ENCODE measurements at regions not wholly inside any gene's neighbourhood (a gene's known extent, or its start where the extent isn't known, plus 50 kb on each side); places are given as distances from the start of the nearest gene placed in this dataset.
"Not testable (repeated sequence)": the region's sequence is repeated elsewhere in the genome, so short reads cannot be mapped to it uniquely, and the experiment has no call there.

DNA sequence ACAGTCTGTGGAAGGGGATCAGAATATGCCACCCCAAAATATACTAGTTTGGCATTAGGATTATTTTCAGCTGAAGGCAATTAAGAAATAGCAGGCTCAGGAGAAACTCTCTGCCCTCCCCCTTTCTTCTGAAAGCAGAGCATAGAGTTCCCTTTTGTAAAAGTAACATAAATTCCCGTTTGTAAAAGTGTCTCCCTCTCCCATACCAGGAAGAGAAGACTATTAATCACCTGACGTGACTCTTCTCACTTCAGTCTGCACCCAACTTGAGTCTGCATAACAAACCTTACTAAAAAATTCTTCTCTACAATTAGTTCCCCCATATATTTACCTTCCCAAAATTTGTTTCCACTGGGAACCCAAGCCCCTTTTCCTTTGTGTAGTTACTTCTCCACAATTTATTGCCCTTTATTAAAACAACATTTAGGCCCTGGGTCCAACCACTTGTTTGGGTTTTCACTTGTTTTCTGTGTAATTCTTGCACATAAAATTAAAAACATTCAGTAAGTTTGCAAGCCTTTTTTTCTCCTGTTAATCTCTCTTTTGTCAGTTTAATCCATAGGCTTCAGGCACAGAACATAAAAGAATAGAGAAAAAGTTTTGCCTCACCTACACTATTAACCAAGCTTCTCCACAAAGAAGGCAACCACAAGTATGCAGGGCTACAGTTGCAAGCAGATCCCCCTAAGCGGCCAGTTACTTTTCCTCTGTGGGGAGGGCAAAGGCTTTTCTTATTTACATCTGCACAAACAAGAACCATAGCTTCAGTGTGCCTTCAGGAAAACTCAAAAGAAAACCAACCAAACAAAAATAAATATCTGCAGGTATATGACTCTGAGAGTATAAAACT is 73.8 kb upstream of the EPCAM start:
- no peak for DNase-seq

DNA sequence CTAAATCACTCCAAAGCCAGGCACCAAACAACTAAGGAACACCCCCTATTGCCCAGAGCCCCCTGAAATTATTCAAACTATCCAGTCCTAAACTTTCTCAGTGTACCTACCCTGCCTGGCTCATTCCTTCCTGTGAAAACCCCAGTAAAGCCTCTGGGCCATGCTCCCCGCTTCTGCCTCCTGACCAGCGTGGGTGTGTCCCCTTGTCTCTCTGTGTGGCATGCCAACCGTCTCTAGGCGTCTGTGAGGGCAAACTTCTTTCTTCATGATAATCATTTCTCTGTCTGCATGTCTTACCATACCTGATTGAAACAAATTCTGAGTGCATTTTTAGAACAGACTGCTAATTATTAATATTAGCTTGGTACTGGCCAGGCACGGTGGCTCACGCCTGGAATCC is 75.1 kb upstream of the EPCAM start:
- no peak for DNase-seq

GRCh38 chr2:47288864-47289263 is 80.2 kb upstream of the EPCAM start:
- no peak for DNase-seq

DNA sequence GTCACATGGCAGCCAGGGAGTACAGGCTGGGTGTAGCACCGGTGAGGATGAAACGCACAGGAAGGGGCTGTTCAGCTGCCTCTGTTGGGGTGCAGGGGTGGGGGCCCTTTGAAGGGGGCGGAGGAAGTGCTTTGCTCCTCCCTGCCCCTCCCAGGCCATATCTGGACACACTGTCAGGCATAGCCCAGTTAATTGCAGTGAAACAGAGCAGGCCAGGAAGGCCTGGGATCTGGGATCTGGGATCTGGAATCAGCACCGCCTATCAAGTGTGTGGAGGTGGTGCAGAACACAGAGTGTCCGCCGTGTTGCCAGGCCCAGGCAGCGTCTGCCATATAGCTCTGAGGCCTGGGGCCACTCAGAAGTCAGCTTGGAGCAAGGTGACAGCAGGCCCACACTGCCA is 85.5 kb upstream of the EPCAM start:
- no peak for DNase-seq

DNA sequence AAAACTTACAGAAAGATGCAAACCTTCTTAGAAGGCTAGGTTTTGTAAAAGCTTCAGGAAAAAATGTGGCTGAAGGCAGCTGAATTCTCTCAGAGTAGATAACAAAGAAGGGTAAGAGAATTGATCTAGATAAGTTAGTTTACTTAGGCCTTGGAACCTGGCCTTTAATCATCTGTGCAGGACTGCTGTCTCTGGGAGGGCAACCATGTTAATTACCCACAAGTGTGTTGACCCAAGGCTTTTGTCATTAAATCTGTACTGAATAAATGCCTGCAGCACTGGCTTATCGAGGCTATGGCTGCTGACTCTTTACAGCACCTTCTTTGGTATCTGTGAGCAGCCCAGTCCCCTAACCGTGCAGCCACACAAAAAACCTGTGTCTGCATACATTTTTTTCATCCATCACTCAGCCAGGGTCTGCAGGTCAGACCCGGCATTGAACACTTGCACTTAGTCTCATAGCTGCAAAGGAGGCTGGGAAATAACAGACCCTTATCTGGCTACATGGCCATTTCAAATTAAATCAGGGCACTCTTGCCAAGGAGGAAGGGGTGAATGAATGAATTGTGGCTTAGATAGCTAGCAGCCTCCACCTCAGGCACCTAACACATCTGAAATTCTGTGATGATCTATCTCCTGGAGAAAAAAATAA is 86.4 kb upstream of the EPCAM start:
- DNase-seq = no peak

GRCh38 chr2:47279525-47279924 is 89.6 kb upstream of the EPCAM start:
- DNase-seq = not testable (repeated sequence)

DNA sequence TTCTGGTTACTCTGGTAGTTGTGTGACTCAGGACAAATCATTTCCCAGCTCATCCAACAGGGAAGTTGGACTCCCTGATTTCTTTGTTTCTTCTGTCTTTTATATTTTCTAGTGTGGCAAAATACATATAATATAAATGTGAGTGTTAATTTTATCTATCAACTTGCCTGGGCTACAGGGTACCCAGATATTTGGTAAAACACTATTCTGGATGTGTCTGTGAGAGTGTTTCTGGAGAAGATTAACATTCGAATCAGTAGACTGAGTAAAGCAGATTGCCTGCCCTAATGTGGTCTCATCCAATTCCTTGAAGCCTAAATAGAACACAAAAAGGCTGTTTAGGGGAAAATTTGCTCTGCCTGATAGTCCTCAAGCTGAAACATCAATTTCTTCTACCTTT is 91.1 kb upstream of the EPCAM start:
- DNase-seq = no peak

- DNase-seq = no peak
Observed at GRCh38 chr2:47277187-47277586, 91.9 kb upstream of the EPCAM start.

GRCh38 chr2:47276061-47276460 is 93.0 kb upstream of the EPCAM start:
- no peak for DNase-seq

- no peak for DNase-seq
Observed at GRCh38 chr2:47274054-47274782, 94.9 kb upstream of the EPCAM start.

DNA sequence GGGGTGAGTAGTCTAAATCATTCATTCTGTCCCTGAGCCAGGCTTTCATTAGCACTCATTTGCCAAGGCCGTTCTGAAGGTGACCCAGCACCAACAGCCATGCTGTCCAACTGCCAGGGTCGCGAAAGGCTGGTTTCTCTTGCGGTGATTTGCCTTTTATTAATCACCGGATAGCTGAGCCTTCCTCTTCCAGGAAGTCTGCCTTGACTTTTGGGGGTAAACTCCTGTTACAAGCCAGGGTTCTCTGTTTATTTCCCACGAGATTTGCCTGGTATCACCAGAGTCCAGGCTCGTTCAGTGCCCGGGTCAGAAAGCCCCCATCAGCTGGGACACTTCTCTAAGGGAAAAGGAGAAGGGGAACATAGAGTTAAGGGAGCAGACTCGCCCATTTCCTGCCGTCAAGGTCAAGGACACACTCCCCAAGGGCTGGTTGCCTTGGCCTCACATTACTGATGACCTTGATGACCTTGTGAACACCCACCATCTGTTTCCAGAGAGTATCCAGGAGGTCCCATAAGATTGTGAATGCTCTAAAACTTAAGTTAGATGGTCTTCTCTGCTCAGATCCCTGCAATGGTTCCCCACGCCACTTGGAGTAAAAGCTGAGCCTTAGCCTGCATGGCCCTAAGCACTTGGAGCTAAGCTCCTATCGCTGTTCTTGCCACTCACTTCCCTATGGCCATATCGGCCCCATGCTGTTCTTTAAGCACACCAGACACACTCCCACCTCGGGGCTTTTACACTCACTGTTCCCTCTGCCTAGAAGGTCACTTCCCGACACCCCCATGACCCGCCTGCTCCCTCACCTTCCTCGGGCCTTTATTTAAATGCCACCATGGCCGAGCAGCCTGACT is 96.0 kb upstream of the EPCAM start:
- DNase-seq = no peak

DNA sequence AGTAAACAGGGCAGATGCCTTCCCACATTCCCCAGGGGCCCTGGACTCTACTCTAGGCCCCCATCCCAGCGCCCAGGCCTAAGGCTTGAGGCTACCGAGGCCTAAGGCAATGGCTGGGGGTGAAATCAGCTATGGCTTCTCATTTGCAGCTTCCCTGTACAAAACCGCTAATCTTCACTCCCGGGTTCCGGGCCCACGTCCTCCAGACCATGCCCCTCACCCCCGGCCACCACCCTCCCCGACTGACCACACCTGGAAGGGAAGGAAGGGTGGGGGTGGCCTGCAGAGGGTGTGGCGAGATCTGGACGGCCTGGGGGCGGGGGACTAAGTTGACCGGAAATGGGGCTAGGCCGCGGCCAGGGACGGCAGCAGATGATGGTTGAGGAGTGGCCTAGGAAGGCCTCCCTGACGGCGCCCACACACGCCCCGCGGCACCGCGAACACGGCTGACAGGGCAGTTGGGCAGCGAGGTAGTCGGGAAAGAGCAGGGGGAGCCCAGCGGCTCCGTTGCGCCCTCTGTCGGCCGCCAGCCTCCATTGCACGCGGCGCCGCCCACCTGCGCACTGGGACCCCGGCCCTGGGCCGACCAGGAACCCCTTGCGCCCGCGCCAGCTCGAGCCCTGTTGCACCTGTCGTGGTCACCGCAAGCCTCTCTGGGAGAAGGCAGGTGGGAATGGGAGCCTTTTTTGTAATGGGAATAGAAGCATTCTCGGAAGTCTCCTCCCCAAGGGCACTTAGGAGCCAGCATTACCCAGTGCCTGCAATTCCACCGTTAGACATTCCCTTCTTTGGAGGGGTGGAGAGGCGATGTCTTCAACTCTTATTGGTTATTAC is 95.9 kb upstream of the CALM2 start:
- DNase-seq = peak; percentile 21 to 39

GRCh38 chr2:47271054-47272000 is 95.0 kb upstream of the CALM2 start:
- no peak for DNase-seq

DNA sequence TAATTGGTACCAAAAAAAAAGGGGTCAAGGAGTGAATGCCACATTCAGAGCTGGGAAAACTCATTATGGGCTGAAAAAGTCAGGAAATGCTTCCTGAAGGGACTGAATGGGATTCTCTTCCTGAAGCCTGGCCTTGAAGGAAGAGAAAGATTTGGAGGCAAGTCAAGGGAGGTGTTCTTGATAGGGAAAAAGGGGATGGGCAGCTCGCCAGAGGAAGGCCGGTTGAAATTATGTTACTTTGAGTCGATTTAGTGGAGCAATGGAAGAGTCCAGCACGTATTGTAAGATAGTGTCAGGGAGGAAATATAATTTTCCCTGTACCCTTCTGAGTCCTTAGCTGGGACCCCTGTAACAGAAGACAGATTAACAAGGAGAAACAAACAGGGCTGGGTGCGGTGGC is 94.1 kb upstream of the CALM2 start:
- DNase-seq = no peak

GRCh38 chr2:47269316-47270232 is 93.3 kb upstream of the CALM2 start:
- DNase-seq = no peak

DNA sequence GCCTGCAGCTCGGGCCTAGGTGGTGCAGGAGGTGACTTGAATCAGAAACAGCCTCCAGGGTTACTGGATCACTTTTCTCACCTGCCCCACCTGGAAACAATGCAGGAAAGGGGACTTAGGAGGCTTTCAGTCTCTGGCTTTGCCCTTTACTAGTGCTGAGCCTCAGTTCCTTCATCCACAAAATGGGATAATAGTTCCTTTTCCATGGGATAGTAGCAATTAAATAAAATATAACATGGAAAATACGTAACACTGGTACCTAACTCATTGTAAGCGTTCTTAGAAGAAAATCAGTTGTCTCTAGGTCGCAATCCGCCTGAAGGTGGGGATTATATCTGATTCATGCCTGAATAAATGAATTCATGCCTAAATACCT is 91.4 kb upstream of the CALM2 start:
- DNase-seq = no peak

DNA sequence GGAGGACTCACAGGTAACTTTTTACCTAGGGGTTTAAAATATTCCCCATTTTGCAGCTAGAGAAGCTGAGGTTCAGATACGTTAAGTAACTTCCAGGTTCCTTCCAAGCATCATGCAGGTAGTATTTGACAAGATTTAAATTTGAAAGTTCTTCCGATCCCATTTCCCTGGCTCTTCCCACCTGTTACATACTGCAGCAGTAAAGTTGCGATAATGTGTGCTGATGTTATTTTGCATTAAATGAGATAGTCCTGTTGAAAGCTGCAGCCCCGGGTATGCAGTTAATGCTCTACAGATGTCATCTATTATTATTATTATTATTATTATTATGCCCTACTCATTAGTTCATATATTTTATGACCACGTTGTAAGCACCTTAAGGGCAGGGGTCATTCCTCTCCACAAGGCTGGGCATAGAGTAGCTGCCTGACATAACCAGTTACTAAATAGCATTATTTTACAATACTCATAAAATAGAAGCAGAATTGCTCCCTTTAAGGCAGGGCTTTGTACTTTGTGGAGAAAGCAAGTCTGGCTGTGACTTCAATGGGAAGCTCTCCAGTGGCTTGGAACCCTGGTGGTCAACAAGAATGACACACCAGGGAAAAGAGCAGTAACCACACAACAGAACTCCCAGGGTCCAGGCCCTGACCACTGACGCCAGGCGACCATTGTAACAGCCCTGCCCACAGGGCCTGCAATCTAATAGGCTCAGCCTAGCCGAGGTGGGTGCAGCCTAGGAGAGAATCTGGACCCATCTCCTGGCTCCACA is 90.8 kb upstream of the CALM2 start:
- DNase-seq = no peak

GRCh38 chr2:47265751-47266231 is 89.5 kb upstream of the CALM2 start:
- no peak for DNase-seq

DNA sequence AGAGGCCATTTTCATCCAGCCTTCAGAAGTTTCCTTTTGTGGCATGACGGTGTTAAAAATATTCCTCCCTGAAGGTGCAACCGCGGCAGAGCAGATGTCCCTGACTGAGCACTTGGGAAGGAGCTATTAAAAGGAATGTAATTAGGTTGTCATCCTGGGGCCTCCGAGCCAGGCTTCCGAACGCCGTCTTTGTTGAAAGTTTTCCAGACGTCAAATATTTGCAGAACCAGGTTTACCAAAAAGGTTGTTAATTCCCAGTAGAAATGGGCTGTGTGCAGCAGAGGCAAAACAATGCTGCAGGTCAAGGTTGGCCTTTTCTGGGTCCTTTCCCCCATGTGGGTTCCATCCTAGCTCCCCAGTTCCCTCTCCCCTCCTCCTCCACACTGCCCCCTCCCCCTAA is 88.8 kb upstream of the CALM2 start:
- DNase-seq = no peak
